HepG2 (cell line): ENCODE measurements at regions not wholly inside any gene's neighbourhood (a gene's known extent, or its start where the extent isn't known, plus 50 kb on each side); places are given as distances from the start of the nearest gene placed in this dataset.

Source experiments
- ATF1 ChIP-seq: IDR thresholded peaks from 2 replicates; pipeline ENCODE4 v1.6.1; 2016; ENCODE audit warnings: mild to moderate bottlenecking, control low read depth
- DDIT3 ChIP-seq: sonication (generic); formaldehyde crosslinking; IDR thresholded peaks from 2 replicates; pipeline ENCODE4 v1.4.0; 2020; ENCODE audit warnings: mild to moderate bottlenecking, missing genetic modification reagents
- FOXA3 ChIP-seq: IDR thresholded peaks from 2 replicates; pipeline ENCODE4 v1.6.1; 2016; ENCODE audit warnings: missing genetic modification reagents, missing compliant biosample characterization
- PAF1 ChIP-seq: IDR thresholded peaks from 2 replicates; pipeline ENCODE4 v1.6.1; 2016; ENCODE audit warnings: missing genetic modification reagents, missing compliant biosample characterization
- ZHX1 ChIP-seq: sonication (generic); formaldehyde crosslinking; IDR thresholded peaks from 2 replicates; pipeline ENCODE4 v1.8.1; 2022; ENCODE audit warnings: low read depth, mild to moderate bottlenecking, missing genetic modification reagents
- ZNF510 ChIP-seq: sonication (generic); formaldehyde crosslinking; IDR thresholded peaks from 2 replicates; pipeline ENCODE4 v1.4.0; 2020; ENCODE audit warnings: low read depth, mild to moderate bottlenecking, missing genetic modification reagents
- ZNF512B ChIP-seq: sonication (generic); formaldehyde crosslinking; IDR thresholded peaks from 2 replicates; pipeline ENCODE4 v1.5.1; 2020; ENCODE audit warnings: missing genetic modification reagents, mild to moderate bottlenecking, borderline replicate concordance
- ZNF609 ChIP-seq: sonication (generic); formaldehyde crosslinking; IDR thresholded peaks from 2 replicates; pipeline ENCODE4 v1.4.0; 2020; ENCODE audit warnings: mild to moderate bottlenecking, missing genetic modification reagents, borderline replicate concordance
- TF ChIP-seq, protein P1 (sequence below), 2 experiments: IDR thresholded peaks; 2 replicates each; pipeline ENCODE4 v1.6.1; 2011 to 2012; ENCODE audit warnings: low read length in 2 of 2, borderline replicate concordance in 1 of 2, low read depth in 1 of 2, mild to moderate bottlenecking in 1 of 2, moderate library complexity in 1 of 2

DNA sequence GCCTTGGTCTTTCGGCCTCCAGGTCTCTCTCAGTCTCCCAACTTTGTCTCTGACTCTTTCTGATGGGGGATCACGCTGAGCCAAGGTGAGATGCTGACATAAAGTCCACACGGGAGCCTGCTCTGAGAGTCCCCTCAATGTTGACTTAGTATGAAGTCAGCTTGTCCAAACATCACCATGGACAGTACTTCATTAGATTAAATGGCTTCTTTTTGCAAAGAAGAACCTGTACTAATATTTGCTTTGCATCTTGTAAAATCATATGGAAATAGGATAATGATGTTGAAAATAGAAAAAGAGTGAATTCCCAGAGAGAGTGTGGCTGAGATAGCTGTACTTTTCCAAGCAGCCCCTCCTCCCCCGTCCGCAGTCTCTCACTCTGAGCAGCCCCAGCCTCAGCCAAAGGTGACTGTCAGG, 56.7 kb upstream of the SIAH1 start (continued):
- TF ChIP-seq, protein P1, sequence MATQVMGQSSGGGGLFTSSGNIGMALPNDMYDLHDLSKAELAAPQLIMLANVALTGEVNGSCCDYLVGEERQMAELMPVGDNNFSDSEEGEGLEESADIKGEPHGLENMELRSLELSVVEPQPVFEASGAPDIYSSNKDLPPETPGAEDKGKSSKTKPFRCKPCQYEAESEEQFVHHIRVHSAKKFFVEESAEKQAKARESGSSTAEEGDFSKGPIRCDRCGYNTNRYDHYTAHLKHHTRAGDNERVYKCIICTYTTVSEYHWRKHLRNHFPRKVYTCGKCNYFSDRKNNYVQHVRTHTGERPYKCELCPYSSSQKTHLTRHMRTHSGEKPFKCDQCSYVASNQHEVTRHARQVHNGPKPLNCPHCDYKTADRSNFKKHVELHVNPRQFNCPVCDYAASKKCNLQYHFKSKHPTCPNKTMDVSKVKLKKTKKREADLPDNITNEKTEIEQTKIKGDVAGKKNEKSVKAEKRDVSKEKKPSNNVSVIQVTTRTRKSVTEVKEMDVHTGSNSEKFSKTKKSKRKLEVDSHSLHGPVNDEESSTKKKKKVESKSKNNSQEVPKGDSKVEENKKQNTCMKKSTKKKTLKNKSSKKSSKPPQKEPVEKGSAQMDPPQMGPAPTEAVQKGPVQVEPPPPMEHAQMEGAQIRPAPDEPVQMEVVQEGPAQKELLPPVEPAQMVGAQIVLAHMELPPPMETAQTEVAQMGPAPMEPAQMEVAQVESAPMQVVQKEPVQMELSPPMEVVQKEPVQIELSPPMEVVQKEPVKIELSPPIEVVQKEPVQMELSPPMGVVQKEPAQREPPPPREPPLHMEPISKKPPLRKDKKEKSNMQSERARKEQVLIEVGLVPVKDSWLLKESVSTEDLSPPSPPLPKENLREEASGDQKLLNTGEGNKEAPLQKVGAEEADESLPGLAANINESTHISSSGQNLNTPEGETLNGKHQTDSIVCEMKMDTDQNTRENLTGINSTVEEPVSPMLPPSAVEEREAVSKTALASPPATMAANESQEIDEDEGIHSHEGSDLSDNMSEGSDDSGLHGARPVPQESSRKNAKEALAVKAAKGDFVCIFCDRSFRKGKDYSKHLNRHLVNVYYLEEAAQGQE (IDR thresholded peaks at IDR 0.05; ENCODE audit: borderline replicate concordance in 1 of 2, low read depth in 1 of 2, low read length in 2 of 2): peak in 1 of 2 experiments; percentile 88
- peak; percentile 43; the same call in 1 of the 2 replicates for TF ChIP-seq ZHX1 (CRISPR knock-in tag)
- TF ChIP-seq ZNF510 (CRISPR knock-in tag): 0 out of 2 replicates have a peak, but pooled peaks have one; percentile 63
- TF ChIP-seq PAF1 (CRISPR knock-in tag): no peak
- TF ChIP-seq ZNF609: peak; percentile 98
- peak; percentile 89 for TF ChIP-seq ZNF512B (CRISPR knock-in tag)
- no peak for TF ChIP-seq DDIT3 (CRISPR knock-in tag)
- TF ChIP-seq ATF1 (CRISPR knock-in tag): no peak
- TF ChIP-seq FOXA3: peak; percentile 98
